HG03571 (cell line): ENCODE measurements at regions not wholly inside any gene's neighbourhood (a gene's known extent, or its start where the extent isn't known, plus 50 kb on each side); places are given as distances from the start of the nearest gene placed in this dataset.

ENCODE experiments used
- ATAC-seq: cut with Tn5 transposase; IDR thresholded peaks from one replicate; pipeline ENCODE4 v1.9.1; 2021; ENCODE audit not compliant: unreplicated experiment

DNA sequence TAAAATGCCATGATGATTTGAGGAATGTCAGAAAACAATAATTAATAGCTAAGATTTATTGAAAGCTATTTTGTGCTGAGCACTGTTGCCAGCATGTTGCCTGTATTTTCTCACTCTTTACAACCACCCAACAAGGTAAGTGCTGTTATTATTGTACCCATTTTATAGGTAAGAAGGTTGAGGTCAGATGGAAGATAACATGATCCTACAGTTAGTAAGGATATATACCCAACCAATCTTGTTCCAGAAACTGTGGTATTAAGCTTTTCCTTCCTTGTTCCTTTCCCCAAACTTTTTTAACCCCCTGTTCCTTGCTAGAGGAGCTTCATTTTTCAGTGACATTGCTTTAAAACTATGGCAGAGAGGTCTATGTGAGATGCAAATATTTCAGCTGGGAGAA is 738.0 kb upstream of the ZEB2 start:
- no peak for ATAC-seq

DNA sequence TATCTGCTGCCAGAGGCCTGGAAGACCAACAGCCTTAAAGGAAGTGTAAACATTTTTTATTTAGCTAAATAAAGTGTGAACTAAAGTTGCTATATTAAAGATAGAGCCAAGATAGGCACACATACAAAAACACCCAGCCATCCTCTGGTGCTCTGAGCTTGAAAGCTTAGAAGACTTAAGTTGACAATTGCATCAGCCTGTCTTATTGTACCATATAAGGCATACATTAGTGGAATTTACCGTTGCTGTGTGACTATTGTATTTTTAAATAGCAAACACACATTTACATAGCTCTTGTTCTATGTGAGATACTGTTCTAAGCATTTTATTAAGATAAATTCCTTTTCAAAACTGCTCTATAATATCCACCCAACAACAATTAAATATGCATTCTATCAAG is 736.6 kb upstream of the ZEB2 start:
- ATAC-seq, result no peak

DNA sequence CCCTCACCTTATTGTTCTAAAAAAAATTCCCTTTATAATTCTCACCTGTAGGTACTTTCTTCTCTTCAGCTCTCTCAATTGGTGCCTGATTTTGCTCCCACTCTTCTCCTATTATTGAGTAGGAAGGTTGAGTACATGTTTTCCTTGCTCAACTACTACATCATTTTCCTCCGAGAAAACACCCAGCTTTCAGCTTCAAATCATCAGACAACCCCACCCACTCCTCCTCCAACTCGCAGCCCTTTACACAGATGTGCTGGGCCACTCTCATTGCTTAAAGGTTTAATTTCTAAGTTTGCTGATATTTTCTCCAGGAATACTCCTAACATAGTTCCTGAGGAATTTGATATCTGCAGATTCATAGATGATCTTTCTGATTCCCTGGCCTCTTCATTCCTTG is 734.4 kb upstream of the ZEB2 start:
- ATAC-seq, result no peak

DNA sequence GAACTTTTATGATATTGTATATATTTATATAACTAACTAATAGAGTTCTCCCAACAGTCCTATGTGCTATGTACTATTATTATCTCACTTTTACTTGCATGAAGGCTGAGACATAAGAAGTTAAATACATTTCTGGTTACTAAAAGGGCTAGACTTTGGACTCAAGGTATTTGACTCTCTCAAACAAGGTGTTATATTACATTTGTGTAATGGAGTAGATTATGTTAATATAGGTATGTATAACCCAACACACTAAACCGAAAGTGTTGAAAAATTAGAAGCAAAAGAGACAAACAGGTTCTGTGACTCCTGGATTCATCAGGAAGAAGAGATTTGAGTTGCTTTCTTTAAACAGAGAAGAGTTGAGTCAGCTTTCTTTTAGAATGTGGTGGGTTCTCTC is 733.6 kb upstream of the ZEB2 start:
- no peak for ATAC-seq

DNA sequence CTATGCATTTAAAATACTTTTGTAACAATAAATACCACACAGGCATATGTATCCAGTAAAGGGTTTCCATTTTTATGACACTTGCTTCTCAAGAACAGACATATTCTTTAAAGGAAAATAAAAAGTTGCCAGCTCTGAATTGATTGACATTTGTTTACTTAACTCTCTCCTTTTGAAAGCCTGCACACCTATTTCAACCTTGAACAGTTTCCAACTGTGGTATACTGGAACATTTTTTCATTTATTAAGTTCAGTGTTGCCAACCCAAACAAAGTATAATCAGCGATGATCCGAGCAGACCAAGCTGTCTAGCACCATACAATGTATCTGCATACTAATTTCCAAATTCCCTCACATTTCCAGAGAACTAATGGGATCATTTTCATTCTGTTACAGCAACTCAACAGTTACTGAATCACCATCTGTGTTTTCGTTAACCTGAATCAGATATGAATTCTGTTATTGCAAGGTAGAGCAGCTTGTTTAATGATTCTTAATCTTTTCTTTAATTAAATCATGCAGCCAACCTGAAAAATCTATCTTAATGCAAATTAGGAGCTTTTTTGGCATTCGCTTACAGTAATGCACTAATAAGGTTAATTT is 725.5 kb upstream of the ZEB2 start:
- no peak for ATAC-seq

DNA sequence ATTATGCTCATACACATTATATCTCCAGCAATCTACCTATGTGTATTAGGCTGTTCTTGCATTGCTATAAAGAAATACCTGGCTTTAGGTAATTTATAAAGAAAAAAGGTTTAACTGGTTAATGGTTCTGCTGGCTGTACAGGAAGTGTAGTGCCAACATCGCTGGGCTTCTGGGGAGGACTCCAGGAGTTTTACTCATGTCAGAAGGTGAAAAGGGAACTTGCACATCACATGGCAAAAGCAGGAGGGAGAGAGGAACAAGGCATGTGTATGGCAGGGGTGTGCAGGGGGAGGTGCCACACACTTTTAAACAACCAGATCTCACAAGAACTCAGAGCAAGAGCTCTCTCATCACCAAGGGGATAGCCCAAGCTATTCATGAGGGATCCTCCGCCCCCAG is 715.4 kb upstream of the ZEB2 start:
- ATAC-seq, result no peak

DNA sequence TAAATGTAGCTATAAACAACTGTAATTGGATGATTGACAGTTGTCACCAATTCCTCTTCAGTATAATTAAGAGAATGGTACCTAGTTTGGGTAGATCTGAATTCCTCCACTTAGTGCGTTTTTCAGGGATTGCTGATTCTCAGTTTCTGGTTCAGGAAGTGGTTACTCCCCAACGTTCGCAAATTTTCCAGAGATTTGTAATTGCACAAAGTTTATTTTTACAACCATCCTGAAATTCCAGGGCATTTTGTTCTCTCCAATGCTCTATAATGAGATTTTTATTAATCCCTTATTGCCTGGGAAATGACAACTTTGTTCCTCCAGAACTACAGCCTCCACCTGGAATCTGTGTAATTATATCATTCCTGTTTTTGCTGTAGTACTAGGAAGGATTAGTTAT is 710.6 kb upstream of the ZEB2 start:
- no peak for ATAC-seq

DNA sequence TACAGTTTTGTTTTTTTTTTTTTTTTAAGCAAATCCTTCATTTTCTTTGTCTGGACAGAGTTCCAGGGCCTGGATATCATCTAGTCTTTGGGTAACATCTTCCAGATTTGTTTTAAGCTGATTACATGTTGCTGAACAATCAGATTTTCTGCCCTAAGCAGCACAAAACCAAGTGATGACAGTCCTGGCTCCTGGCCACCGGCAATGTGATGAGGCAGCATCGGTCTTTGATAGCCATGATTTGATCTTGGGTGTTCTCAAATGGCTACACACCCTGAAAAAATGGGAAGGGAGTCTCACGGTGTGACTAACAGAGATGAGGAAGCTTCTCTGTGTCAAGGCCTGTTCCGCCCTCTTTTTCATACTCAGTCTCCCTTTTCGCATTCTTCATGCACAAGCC is 708.6 kb upstream of the ZEB2 start:
- no peak for ATAC-seq

DNA sequence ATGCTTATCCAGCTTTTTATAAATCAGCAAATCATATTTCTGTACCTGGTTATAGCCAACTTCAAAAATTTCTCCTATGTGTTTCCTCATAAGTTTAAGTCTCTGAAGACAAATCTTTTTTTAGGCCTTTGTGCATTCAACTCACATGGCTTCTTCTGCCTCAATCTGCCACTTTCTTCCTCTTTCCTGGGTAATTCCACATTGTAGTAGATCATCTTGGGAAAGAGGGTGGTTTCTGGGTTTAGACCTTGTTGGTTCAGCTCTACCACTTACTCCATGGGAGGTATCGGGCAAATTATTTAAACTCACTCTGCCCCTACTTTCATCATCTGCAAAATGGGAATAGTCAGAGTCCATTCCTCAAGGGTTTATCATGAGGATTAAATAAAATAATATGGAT is 707.0 kb upstream of the ZEB2 start:
- ATAC-seq, result no peak

DNA sequence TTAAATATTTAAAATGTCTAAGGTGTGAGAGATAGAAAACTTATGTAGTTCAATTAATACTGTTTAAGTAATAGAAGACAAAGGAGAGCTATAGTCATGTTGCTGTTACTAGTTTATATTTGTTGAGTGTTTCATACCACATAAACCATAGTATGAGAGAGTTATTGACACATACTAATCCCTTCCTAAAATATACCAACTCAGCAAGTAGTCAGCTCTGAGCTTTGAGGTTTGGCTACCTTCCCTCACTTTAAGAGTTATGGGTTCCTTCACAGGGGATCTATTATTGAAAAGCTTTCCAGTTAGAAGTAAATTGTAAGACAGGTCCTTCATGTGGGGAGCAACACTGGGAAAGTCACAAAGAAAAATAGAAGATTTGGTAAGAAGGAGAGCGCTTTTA is 701.6 kb upstream of the ZEB2 start:
- ATAC-seq, result no peak

DNA sequence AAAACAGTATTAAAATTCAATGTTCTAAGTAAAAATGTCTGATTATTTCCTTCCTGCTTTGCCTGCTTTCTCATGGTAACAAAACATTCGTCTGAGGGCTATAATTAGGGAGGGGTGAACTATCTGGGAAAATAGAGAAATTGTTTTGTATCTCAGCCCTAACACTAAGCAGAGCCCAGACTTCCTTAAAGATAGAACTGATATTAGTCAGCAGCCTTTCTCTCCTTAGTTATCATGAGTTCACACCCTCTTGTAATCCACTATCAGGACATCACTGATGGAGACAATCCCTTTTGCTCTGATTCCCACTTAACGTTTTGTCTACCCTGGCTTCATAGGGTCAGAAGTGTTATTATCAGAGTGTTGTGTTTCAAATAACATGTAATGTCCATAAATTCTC is 701.1 kb upstream of the ZEB2 start:
- ATAC-seq, result no peak

DNA sequence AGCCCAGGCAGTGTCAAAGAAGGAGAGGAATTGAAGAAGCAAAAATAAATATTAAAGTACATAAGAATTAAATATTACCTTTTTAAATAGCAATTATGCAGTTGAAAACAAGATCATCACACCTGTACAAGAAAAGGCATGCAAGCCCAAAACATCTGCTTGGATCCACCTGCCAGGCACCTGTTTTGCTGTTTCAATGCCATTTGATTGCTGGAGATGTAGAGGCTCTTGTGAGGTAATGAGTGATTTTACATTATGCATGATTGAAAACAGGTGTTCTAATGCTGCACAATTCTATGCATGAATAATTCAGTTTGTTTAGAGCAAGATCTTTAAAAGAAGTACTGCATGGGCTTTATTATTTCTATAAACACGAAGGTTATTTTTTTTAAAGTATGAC is 700.6 kb upstream of the ZEB2 start:
- ATAC-seq, result no peak

DNA sequence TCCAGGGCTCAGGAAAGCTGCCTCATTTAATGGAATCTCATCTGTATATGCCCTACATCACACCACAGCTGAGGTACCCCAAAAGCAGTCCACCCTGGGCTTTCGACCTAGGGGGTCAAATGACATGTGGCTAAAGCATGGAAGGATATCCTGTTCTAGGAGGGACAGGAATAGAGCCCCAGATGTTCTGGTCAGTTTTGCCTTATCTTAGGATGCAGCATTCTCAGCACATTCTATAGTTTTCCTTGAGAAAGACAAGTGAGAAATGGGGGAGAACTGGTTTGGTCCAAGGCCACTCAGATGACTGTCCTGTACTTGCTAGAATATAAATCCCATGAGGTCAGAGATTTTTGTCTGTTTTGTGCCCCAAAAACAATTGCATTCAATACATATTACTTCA is 688.0 kb upstream of the ZEB2 start:
- ATAC-seq, result no peak

DNA sequence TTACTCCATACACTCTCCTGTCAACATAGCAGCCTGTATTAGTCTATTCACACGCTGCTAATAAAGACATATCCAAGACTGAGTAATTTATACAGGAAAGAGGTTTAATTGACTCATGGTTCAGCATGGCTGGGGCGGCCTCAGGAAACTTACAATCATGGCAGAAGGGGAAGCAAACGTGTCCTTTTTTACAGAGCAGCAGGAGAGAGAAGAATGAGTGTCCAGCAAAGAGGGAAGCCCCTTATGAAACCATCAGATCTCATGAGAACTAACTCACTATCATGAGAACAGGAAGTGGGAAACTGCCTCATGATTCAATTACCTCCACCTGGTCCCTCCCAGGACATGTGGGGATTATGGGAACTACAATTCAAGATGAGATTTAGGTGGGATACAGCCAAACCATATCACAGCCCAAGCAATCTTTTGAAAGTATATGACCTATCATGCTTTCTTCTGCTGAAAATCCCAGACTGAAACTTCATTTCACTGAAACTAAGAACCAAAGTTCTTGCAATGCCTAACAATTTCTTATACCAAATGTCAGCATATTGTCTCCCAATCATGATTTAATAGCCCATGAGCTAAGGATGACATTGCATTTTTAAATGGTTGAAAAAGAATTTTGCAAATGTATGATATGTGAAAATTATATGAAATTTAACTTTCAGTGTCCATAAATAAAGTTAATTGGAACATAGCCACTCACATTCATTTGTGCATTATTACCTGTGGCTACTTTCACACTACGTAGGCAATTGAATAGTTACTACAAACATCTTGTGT is 686.8 kb upstream of the ZEB2 start:
- no peak for ATAC-seq

DNA sequence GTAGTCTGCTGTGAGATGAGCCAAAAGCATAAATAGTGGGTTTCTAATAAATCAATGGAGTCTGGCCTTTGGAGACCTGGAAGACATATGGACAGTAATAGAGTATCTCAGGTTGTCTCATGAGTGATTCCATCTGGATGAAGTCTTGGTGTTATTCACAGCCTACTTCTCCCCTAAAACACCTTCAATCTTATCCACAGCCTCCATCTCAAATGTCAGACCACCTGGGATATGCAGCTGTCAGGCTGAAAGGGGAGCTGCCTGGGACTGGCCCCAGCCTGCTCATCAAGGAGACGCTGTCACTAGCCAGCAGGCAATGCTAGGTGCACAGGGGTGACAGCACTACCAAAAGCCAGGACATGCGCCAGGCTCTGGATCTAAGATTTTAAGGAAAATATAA is 684.0 kb upstream of the ZEB2 start:
- ATAC-seq, result no peak

DNA sequence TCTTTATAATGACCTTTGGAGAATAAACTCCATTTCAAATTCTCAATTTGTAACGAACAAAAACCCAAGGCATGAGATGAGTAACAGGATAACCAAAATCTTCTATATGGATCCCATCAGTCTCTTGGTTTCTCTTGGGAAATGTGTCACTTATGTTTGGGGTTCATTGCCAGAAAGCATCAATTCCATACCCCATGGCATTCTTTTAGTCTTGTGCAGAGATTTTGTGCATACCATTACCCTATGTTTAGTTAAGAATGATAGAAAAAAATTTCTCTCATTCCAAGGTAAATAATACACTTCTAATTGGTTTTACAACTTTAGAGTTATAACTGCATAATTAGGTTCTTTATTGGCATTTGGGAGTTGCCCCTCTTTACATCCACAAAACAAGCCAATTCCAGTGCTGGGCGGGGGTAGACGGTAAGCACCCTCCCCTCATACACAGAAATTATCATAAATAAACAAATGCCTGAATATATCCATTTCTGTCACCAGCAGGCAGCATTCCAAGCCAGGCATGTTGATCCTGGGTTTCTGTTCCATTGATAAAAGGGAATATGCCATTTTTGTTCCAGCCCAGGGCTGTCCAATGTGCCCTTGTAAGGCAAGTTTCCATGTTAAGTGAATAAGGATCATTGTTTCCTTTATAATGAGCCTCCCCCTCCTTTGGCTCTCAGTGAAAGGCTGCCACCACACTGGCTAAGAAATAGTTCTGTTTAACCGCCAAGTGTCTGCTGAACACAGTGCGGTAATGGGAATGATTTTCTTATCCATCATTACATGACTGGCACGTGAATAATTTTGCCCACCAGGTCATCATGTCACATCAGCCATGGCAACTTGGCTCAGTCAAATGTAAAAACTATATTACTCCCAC is 680.1 kb upstream of the ZEB2 start:
- no peak for ATAC-seq

DNA sequence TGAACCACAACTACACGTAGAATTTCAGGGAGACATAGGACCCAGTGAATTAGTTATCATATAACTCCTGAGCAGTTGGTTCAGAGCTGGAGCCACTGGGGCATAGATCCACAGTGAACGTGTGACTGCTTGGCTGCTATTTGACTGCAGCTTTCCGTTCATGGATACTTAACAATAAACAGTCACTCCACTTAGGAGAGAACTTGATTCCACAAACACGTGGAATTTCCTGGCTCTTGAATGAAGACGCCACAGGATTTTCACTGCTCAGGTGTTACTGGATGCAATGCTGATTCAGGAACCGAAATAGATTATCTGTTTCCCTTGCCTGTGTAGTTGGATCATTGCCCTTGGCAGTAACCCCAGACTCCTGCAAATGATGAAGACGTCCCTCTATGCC is 679.1 kb upstream of the ZEB2 start:
- ATAC-seq, result no peak

DNA sequence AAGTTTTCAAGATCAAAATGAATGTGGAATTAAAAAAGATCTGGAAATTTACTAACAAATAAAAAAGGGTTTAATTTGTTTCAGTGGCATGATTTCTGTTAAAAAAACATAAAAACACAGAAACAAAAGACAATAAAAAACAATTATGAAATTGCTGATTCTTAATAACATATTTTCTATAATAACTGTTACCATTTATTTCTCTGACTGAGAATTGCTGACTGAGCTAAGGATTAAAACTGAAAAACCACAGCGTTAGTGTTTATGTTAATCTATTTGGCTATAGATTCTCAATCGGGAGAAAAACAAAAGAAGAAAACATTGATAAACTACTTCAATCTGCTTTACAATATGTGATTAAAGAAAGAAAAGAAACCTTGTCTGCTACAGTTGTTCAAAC is 678.6 kb upstream of the ZEB2 start:
- ATAC-seq, result no peak

DNA sequence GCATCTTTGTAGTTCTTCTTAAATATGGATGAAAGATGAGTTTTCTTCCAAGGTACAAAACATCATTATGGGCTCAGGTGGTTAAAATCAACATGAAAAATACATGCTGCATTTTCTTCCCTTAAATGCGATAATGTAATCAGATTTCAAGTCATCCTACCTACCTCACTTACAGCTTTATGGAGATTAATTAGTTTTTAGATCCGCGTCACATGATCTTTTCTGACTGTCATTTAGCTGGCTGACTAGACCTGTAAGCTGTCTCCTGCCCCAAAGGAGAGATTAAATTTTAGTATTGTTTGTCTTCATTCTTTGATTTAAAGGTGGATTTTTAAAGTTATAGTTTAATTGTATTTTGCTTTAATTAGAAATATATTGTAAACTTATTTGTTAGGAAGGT is 678.0 kb upstream of the ZEB2 start:
- ATAC-seq, result no peak

DNA sequence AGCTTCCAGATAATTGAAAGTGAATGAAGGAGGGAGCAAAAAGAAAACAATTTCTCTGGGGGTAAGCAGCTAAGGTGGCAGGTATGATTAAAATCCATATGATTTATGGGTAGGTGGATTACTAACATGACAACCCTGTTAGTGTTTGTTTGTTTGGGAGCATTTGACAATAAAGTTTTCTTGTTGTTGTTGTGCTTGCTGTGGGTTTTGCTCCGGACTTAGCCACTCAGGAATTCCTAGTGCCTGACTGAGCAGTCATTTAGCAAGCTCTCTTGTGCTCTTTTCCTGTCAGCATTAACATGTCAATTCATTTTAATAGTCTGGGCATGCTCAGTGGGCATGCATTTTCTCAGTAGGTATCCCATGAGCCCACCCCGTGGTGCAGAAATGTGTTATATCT is 674.8 kb upstream of the ZEB2 start:
- no peak for ATAC-seq

DNA sequence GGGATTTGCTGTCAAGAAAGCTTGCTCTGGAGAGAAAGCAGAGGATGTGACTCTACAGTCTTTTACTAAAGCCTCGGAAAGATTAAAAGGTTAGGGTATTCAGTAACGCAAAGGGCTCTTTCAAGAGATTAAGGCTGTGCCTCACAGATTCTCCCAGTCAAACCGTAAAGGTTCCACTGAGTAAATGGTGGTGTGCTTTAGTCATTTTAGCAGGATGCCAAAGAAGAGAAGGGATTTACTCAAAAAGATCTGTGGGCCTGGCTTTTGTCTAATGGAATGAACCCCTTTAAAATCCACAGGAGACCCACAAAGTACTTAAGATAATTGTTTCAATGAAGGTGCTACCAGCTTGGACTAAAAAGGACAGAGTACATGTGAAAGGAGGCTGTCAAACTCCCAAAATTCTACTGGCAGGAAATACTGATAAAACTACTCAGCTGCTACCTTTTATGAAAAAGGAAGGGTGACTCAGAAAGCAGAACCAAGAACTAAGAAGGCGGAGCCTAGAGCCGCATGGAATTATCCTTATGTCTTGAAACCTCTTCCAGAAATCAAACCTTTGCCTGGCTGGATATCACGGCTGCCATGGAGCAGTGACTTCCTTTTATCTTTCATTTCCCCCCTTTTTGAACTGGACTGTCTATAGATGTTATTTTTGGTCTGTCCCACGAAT is 670.2 kb upstream of the ZEB2 start:
- ATAC-seq, result no peak

DNA sequence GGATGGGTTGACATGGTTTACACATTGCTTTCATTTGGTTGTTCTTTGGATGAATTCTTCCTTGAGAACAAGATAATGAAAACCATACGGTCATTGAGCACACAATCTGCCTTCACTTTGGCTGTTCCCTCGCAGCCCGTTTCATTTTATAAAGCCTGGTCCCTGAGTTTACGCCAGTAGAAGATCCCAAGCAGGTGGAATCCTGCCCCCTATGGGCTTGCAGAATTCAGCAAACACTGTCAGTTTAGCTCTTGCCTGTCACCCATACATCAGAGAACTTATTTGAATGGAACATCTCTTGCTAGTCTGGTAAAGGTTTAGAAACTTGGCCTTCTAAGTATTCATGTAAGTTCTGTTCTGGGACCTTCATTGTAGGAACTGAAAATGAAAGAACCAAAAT is 666.4 kb upstream of the ZEB2 start:
- no peak for ATAC-seq
